Prostate gland (tissue), 2 donors: ENCODE measurements at regions not wholly inside any gene's neighbourhood (a gene's known extent, or its start where the extent isn't known, plus 50 kb on each side); places are given as distances from the start of the nearest gene placed in this dataset.

Experiments
- POLR2A ChIP-seq: fragments of 450-650 bp; IDR thresholded peaks from one replicate; pipeline ENCODE4 v1.6.1; 2016; ENCODE audit warnings: antibody characterized with exemption, mild to moderate bottlenecking
- POLR2AphosphoS5 ChIP-seq: sonication (generic); formaldehyde crosslinking; IDR thresholded peaks from one replicate; pipeline ENCODE4 v1.6.1; 2017; ENCODE audit warnings: antibody characterized with exemption
- TF ChIP-seq, protein P1 (sequence below), 4 experiments: fragments of 200-600 bp in 2 of 4; fragments of 450-650 bp in 2 of 4; sonication (generic) in 2 of 4; IDR thresholded peaks; 1 replicate in 3 of 4; 2 replicates in 1 of 4; pipeline ENCODE4 v1.5.1; 2016 to 2019; ENCODE audit warnings: antibody characterized with exemption in 4 of 4, mild to moderate bottlenecking in 2 of 4, moderate library complexity in 2 of 4

- TF ChIP-seq, protein P1, sequence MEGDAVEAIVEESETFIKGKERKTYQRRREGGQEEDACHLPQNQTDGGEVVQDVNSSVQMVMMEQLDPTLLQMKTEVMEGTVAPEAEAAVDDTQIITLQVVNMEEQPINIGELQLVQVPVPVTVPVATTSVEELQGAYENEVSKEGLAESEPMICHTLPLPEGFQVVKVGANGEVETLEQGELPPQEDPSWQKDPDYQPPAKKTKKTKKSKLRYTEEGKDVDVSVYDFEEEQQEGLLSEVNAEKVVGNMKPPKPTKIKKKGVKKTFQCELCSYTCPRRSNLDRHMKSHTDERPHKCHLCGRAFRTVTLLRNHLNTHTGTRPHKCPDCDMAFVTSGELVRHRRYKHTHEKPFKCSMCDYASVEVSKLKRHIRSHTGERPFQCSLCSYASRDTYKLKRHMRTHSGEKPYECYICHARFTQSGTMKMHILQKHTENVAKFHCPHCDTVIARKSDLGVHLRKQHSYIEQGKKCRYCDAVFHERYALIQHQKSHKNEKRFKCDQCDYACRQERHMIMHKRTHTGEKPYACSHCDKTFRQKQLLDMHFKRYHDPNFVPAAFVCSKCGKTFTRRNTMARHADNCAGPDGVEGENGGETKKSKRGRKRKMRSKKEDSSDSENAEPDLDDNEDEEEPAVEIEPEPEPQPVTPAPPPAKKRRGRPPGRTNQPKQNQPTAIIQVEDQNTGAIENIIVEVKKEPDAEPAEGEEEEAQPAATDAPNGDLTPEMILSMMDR (IDR thresholded peaks at IDR 0.05), result no peak
- no peak for TF ChIP-seq POLR2A
- TF ChIP-seq POLR2AphosphoS5, result no peak
Observed at GRCh38 chr11:109371444-109372176, 50.4 kb upstream of the C11orf87 start.
